Endothelial cell of umbilical vein (primary cell): ENCODE measurements at regions not wholly inside any gene's neighbourhood (a gene's known extent, or its start where the extent isn't known, plus 50 kb on each side); places are given as distances from the start of the nearest gene placed in this dataset.

ENCODE experiments used
- BruUV-seq: library from RNA; stranded (reverse); fragments of 400-500 nt; replicated peaks from 2 replicates; lab custom pipeline; 2021; lab: Mats Ljungman, UMichigan
- CTCF ChIA-PET: fragments of 300-600, 350-600 bp; sonication (Branson Sonifier 250); formaldehyde crosslinking; loops from one replicate; lab custom pipeline; 2021; ENCODE audit warnings: antibody characterized with exemption, inconsistent platforms; lab: Charles Lee
- POLR2A ChIA-PET: fragments of 300-600, 350-600 bp; sonication (Branson Sonifier 250); formaldehyde crosslinking; loops from one replicate; lab custom pipeline; 2021; ENCODE audit warnings: antibody characterized with exemption, inconsistent platforms; lab: Charles Lee
- DNase-seq: peaks from one replicate; pipeline ENCODE4 v3.0.0-alpha.2; 2011; ENCODE audit warnings: low read depth, low spot score
- FAIRE-seq: peaks from 2 replicates; lab custom pipeline; 2011; peaks lifted over from hg19 to GRCh38; lab: Jason Lieb, UNC
- H2AFZ ChIP-seq: 2 replicates; pipeline ENCODE4 v1.6.0; 2012; ENCODE audit warnings: low read depth, low read length, control low read depth, inconsistent platforms
- H3K27ac ChIP-seq: 2 replicates; pipeline ENCODE4 v1.5.1; 2011; ENCODE audit warnings: low read depth, mild to moderate bottlenecking, control low read depth, low read length, moderate library complexity; ENCODE audit not compliant: insufficient read depth
- H3K27me3 ChIP-seq, 2 experiments: 2 replicates each; pipeline versions ENCODE4 v1.6.0 to v1.6.1; 2011; ENCODE audit warnings: low read length in 2 of 2, mixed read lengths in 1 of 2; ENCODE audit not compliant: control insufficient read depth in 2 of 2, insufficient read depth in 2 of 2
- H3K36me3 ChIP-seq, 2 experiments: 2 replicates in 1 of 2; 3 replicates in 1 of 2; pipeline ENCODE4 v1.5.1; 2011; ENCODE audit warnings: low read length in 2 of 2, mild to moderate bottlenecking in 1 of 2, moderate library complexity in 1 of 2; ENCODE audit not compliant: control insufficient read depth in 2 of 2, insufficient read depth in 2 of 2; ENCODE audit errors: extremely low read depth in 1 of 2
- H3K4me1 ChIP-seq: 3 replicates; pipeline ENCODE4 v1.5.1; 2011; ENCODE audit warnings: mild to moderate bottlenecking, low read length; ENCODE audit not compliant: control insufficient read depth, insufficient read depth; ENCODE audit errors: extremely low read depth
- H3K4me2 ChIP-seq: 2 replicates; pipeline ENCODE4 v1.6.1; 2011; ENCODE audit warnings: low read length, control low read depth, mixed read lengths; ENCODE audit not compliant: insufficient read depth
- H3K4me3 ChIP-seq, 3 experiments: fragments of 200-600 bp in 1 of 3; sonication (generic), shearing (Covaris generic) in 1 of 3; replicated peaks in 1 of 3; 2 replicates each; pipeline ENCODE4 v1.5.1; 2011 to 2016; ENCODE audit warnings: control low read depth in 3 of 3, low read length in 3 of 3, mild to moderate bottlenecking in 2 of 3, inconsistent platforms in 1 of 3, low read depth in 1 of 3, moderate library complexity in 1 of 3; ENCODE audit not compliant: insufficient read depth in 1 of 3
- H3K79me2 ChIP-seq: 2 replicates; pipeline ENCODE4 v1.6.0; 2012; ENCODE audit warnings: low read length, inconsistent platforms; ENCODE audit not compliant: control insufficient read depth, insufficient read depth
- H3K9ac ChIP-seq: replicated peaks from 2 replicates; pipeline ENCODE3; 2011; ENCODE audit warnings: low read length, control low read depth; ENCODE audit not compliant: insufficient read depth; ENCODE audit errors: extremely low read depth
- H3K9me1 ChIP-seq: replicated peaks from 3 replicates; pipeline ENCODE4 v1.6.0; 2011; ENCODE audit warnings: mild to moderate bottlenecking, low read length; ENCODE audit not compliant: control insufficient read depth, insufficient read depth; ENCODE audit errors: extremely low read depth
- H3K9me3 ChIP-seq: replicated peaks from 2 replicates; pipeline ENCODE4 v1.5.1; 2012; ENCODE audit warnings: low read length, inconsistent platforms; ENCODE audit not compliant: control insufficient read depth, insufficient read depth
- H4K20me1 ChIP-seq: replicated peaks from 2 replicates; pipeline ENCODE3; 2011; ENCODE audit warnings: mild to moderate bottlenecking, low read length; ENCODE audit not compliant: control insufficient read depth, insufficient read depth; ENCODE audit errors: extremely low read depth
- EZH2 ChIP-seq: IDR thresholded peaks from 2 replicates; pipeline ENCODE4 v1.6.1; 2012; ENCODE audit warnings: borderline replicate concordance, low read depth, mild to moderate bottlenecking, moderate library complexity, low read length, inconsistent platforms; ENCODE audit not compliant: severe bottlenecking
- FOS ChIP-seq: IDR thresholded peaks from 2 replicates; pipeline ENCODE4 v1.6.1; 2011; ENCODE audit warnings: mild to moderate bottlenecking, low read length, moderate library complexity, borderline replicate concordance; ENCODE audit not compliant: insufficient read depth
- GATA2 ChIP-seq: IDR thresholded peaks from 2 replicates; pipeline ENCODE4 v1.7.0; 2011; ENCODE audit warnings: low read depth, mild to moderate bottlenecking, moderate library complexity, mixed read lengths, low read length; ENCODE audit not compliant: insufficient read length, insufficient read depth
- JUN ChIP-seq: IDR thresholded peaks from 2 replicates; pipeline ENCODE4 v1.6.1; 2011; ENCODE audit warnings: borderline replicate concordance, low read depth; ENCODE audit not compliant: insufficient read length, insufficient read depth
- MYC ChIP-seq: IDR thresholded peaks from one replicate; pipeline ENCODE4 v1.6.1; 2011; ENCODE audit warnings: mild to moderate bottlenecking, low read depth, low read length
- POLR2A ChIP-seq: IDR thresholded peaks from 2 replicates; pipeline ENCODE4 v1.6.1; 2012; ENCODE audit warnings: low read depth, mild to moderate bottlenecking, control low read depth, low read length
- dilution Hi-C: fragments of 300-500 bp; cut with MboI; formaldehyde crosslinking; loops from one replicate; pipeline ENCODE4 v1.15.0; 2019; ENCODE audit warnings: low sequenced_read_pairs; ENCODE audit not compliant: extremely low pct_ligation_motif_present
- intact Hi-C: fragments of 100-400 bp; cut with micrococcal nuclease; formaldehyde crosslinking; loops from one replicate; pipeline ENCODE4 v1.10.0; 2022
- TF ChIP-seq, protein P1 (sequence below): IDR thresholded peaks from 2 replicates; pipeline ENCODE4 v1.6.1; 2011; ENCODE audit not compliant: insufficient read depth, insufficient read length
- TF ChIP-seq, protein P2 (sequence below), 2 donors: IDR thresholded peaks; 1 replicate in 1 of 2; 2 replicates in 1 of 2; pipeline ENCODE4 v1.5.1; 2011; ENCODE audit warnings: low read length in 2 of 2, mild to moderate bottlenecking in 2 of 2, moderate library complexity in 2 of 2, control low read depth in 1 of 2, inconsistent platforms in 1 of 2, low read depth in 1 of 2; ENCODE audit not compliant: insufficient read depth in 1 of 2; ENCODE audit errors: extremely low read depth in 1 of 2

DNA sequence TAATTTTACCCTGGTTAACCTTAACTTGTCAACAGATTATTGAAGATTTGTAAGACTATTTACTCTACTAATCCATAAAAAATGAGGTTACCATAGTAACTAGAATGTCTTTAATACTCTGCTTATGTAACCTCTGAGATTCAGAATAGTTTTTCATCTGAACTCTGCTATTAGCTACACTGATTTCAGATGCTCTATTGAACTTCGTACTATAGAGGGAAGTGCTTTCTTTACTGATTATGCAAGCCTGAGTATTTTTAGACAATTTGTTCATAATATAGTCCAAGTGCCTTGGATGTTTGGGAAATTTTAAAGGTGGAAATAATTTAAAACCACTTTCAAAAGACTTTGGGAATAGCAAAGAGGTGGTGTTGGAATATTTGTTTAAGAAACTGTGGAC, 107.9 kb upstream of the GBE1 start:
- H3K9ac ChIP-seq, result no peak overlapping the region
- no peaks in the 10 kb centered on the region for H3K4me1 ChIP-seq
- no peaks in the 10 kb centered on the region for H3K36me3 ChIP-seq
- ChIA-PET CTCF (no interaction called here), POLR2A (no interaction called here)
- dilution Hi-C loops, result no loop called here
- no peak overlapping the region for H3K4me2 ChIP-seq
- H3K4me3 ChIP-seq, result no peak overlapping the region
- no peak overlapping the region for H2AFZ ChIP-seq
- FAIRE-seq (no peak), DNase-seq (no peak)
- no peaks in the 10 kb centered on the region for H3K79me2 ChIP-seq
- intact Hi-C loops, result no loop called here
- H3K27me3 ChIP-seq, result no peaks in the 10 kb centered on the region
- TF ChIP-seq MYC (no peak), GATA2 (no peak), POLR2A (no peak), JUN (no peak), FOS (no peak), EZH2 (no peak)
- TF ChIP-seq, protein P1, sequence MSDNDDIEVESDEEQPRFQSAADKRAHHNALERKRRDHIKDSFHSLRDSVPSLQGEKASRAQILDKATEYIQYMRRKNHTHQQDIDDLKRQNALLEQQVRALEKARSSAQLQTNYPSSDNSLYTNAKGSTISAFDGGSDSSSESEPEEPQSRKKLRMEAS, result no peak
- TF ChIP-seq, protein P2, sequence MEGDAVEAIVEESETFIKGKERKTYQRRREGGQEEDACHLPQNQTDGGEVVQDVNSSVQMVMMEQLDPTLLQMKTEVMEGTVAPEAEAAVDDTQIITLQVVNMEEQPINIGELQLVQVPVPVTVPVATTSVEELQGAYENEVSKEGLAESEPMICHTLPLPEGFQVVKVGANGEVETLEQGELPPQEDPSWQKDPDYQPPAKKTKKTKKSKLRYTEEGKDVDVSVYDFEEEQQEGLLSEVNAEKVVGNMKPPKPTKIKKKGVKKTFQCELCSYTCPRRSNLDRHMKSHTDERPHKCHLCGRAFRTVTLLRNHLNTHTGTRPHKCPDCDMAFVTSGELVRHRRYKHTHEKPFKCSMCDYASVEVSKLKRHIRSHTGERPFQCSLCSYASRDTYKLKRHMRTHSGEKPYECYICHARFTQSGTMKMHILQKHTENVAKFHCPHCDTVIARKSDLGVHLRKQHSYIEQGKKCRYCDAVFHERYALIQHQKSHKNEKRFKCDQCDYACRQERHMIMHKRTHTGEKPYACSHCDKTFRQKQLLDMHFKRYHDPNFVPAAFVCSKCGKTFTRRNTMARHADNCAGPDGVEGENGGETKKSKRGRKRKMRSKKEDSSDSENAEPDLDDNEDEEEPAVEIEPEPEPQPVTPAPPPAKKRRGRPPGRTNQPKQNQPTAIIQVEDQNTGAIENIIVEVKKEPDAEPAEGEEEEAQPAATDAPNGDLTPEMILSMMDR (IDR thresholded peaks at IDR 0.05; ENCODE audit: extremely low read depth in 1 of 2, insufficient read depth in 1 of 2, low read depth in 1 of 2, low read length in 2 of 2), result no peak
- no TSS peak for BruUV-seq
- H3K27ac ChIP-seq, result no peak overlapping the region
- no peaks in the 10 kb centered on the region for H3K9me3 ChIP-seq
- H3K9me1 ChIP-seq, result no peaks in the 10 kb centered on the region
- no peaks in the 10 kb centered on the region for H4K20me1 ChIP-seq
